Prostate gland (tissue), 2 donors: ENCODE measurements at regions not wholly inside any gene's neighbourhood (a gene's known extent, or its start where the extent isn't known, plus 50 kb on each side); places are given as distances from the start of the nearest gene placed in this dataset.

ENCODE experiments used
- DNase-seq: peaks from one replicate; pipeline ENCODE4 v3.0.0-alpha.2; 2019; ENCODE audit warnings: low spot score
- H3K27ac ChIP-seq, 2 donors: fragments of 200-600 bp; sonication (generic); 2 replicates each; pipeline ENCODE4 v1.5.1; 2017 to 2019
- H3K27me3 ChIP-seq: fragments of 200-600 bp; sonication (generic); replicated peaks from 2 replicates; pipeline ENCODE4 v1.5.1; 2019; ENCODE audit not compliant: insufficient read depth
- H3K36me3 ChIP-seq, 2 donors: fragments of 200-600 bp; sonication (generic); 1 replicate in 1 of 2; 2 replicates in 1 of 2; pipeline versions ENCODE4 v1.5.1 to v1.8.1; 2017 to 2019
- H3K4me1 ChIP-seq: fragments of 200-600 bp; sonication (generic); replicated peaks from 2 replicates; pipeline ENCODE4 v1.5.1; 2019
- H3K4me3 ChIP-seq, 2 donors: fragments of 200-600 bp; sonication (generic); 2 replicates each; pipeline ENCODE4 v1.5.1; 2017 to 2019
- H3K9me3 ChIP-seq: fragments of 200-600 bp; sonication (generic); 2 replicates; pipeline ENCODE4 v1.5.1; 2017
- POLR2A ChIP-seq: fragments of 450-650 bp; IDR thresholded peaks from one replicate; pipeline ENCODE4 v1.6.1; 2016; ENCODE audit warnings: antibody characterized with exemption, mild to moderate bottlenecking
- POLR2AphosphoS5 ChIP-seq: sonication (generic); formaldehyde crosslinking; IDR thresholded peaks from one replicate; pipeline ENCODE4 v1.6.1; 2017; ENCODE audit warnings: antibody characterized with exemption
- WGBS: methylation state at CpG from one replicate; pipeline ENCODE4 v1.1.5; 2018; 5-methylcytosine and 5-hydroxymethylcytosine counted together
- intact Hi-C: fragments of 100-400 bp; cut with DNase I; formaldehyde crosslinking; loops from one replicate; pipeline ENCODE4 v1.14.2; 2022
- TF ChIP-seq, protein P1 (sequence below), 4 experiments: fragments of 200-600 bp in 2 of 4; fragments of 450-650 bp in 2 of 4; sonication (generic) in 2 of 4; IDR thresholded peaks; 1 replicate in 3 of 4; 2 replicates in 1 of 4; pipeline ENCODE4 v1.5.1; 2016 to 2019; ENCODE audit warnings: antibody characterized with exemption in 4 of 4, mild to moderate bottlenecking in 2 of 4, moderate library complexity in 2 of 4

DNA sequence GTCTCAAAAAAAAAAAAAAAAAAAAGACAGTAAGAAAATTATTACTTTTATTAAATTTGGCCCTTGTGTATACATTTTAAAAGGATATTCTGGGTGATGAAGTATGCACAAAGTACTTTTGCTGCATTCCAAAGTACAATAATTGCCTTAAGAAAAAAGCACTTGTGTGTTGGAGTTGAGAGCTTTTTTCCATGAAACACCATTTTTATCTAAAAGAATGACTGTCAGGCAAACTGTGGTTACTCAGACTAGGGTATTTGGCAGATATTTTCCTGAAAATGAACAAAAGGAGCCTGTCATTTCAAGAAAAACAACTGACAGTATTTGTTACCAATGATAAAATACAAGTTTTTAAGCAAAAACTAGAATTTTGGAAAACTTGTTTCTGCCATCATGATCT is 84.3 kb upstream of the PTPN3 start:
- H3K4me3 ChIP-seq, result no peak overlapping the region

DNA sequence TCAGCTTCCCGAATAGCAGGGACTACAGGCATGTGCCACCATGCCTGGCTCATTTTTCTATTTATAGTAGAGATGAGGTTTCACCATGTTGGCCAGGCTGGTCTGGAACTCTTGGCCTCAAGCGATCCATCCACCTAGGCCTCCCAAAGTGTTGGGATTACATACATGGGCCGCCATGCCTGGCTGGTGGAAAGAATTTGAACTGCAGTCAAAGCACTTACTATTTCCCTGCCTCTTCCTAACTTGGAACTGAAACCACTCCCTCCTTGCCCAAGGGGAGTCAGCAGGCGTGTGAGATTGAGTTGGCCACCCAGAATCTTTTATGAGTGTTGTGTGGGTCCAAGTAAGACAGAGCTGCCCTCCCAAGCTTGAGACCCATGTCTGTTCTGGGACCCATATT is 86.1 kb upstream of the PTPN3 start:
- Histone ChIP-seq H3K9me3 (no peaks in the 10 kb centered on the region), H3K27ac (no peak overlapping the region), H3K4me1 (no peaks in the 10 kb centered on the region), H3K4me3 (no peak overlapping the region), H3K27me3 (no peaks in the 10 kb centered on the region), H3K36me3 (no peaks in the 10 kb centered on the region)
- DNase-seq, result no peak
- no peak for TF ChIP-seq POLR2AphosphoS5
- TF ChIP-seq, protein P1, sequence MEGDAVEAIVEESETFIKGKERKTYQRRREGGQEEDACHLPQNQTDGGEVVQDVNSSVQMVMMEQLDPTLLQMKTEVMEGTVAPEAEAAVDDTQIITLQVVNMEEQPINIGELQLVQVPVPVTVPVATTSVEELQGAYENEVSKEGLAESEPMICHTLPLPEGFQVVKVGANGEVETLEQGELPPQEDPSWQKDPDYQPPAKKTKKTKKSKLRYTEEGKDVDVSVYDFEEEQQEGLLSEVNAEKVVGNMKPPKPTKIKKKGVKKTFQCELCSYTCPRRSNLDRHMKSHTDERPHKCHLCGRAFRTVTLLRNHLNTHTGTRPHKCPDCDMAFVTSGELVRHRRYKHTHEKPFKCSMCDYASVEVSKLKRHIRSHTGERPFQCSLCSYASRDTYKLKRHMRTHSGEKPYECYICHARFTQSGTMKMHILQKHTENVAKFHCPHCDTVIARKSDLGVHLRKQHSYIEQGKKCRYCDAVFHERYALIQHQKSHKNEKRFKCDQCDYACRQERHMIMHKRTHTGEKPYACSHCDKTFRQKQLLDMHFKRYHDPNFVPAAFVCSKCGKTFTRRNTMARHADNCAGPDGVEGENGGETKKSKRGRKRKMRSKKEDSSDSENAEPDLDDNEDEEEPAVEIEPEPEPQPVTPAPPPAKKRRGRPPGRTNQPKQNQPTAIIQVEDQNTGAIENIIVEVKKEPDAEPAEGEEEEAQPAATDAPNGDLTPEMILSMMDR (IDR thresholded peaks at IDR 0.05), result no peak
- no peak for TF ChIP-seq POLR2A
- intact Hi-C loops, result no loop called here
- 91% methylated on average over 4 of the region's 4 CpGs for WGBS

More for the DNA sequence above, 84.3 kb upstream of the PTPN3 start:
- TF ChIP-seq, protein P1 (IDR thresholded peaks at IDR 0.05), result no peak
- Histone ChIP-seq H3K27me3 (no peaks in the 10 kb centered on the region), H3K36me3 (no peaks in the 10 kb centered on the region), H3K27ac (no peak overlapping the region), H3K9me3 (no peaks in the 10 kb centered on the region), H3K4me1 (no peaks in the 10 kb centered on the region)
- intact Hi-C loops, result no loop called here
- DNase-seq, result no peak

DNA sequence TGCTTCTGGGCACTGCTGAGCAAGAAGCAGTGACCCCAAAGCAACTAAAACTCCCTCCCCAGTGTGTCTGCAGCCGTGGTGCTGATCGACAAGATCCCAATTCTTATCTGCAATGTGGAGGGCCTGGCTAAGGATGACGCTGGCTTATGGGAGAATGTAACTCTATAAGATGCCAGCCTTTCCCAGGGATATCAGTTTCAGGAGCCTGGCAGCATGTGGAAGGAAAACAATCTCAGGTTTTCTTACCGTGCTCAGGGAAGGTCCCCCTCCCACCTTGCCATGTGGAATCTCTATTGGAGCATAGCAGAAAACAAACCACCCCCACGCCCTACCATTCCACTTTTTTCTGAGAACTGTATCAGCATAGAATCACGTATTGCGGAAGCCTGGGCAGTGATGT is 87.7 kb upstream of the PTPN3 start:
- H3K36me3 ChIP-seq, result no peaks in the 10 kb centered on the region
- intact Hi-C loops, result no loop called here
- DNase-seq, result no peak

DNA sequence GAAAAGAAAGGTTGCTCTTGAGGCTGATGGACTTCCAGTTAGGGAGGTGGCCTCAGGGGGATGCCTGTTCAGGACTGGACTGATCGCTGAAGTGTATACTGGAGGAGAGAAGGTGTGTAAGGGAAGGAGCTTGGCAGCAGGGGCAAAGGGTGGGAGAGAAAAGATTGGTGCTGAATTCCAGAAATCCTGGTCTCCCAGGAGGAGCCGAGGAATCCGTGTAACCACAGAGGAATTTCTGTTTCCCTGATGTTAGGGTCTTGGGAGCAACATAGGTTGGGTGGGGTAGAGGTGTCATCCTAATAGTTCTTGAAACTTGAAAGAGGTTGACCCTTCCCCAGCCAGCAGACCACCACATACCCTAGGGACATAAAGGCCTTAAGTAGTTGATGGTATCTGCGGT is 88.9 kb upstream of the PTPN3 start:
- H3K4me3 ChIP-seq, result no peak overlapping the region
- H3K27ac ChIP-seq, result no peak overlapping the region
- WGBS, result 97% methylated on average over 4 of the region's 4 CpGs
- TF ChIP-seq POLR2AphosphoS5 (no peak), POLR2A (no peak)
- TF ChIP-seq, protein P1 (IDR thresholded peaks at IDR 0.05), result no peak
- no peaks in the 10 kb centered on the region for H3K27me3 ChIP-seq
- H3K4me1 ChIP-seq, result no peaks in the 10 kb centered on the region
- no peak for DNase-seq
- intact Hi-C loops, result no loop called here
- no peaks in the 10 kb centered on the region for H3K36me3 ChIP-seq
- no peaks in the 10 kb centered on the region for H3K9me3 ChIP-seq

More for the DNA sequence above, 87.7 kb upstream of the PTPN3 start:
- Histone ChIP-seq H3K9me3 (no peaks in the 10 kb centered on the region), H3K4me1 (no peaks in the 10 kb centered on the region), H3K27me3 (no peaks in the 10 kb centered on the region), H3K4me3 (no peak overlapping the region), H3K27ac (no peak overlapping the region)
- no peak for TF ChIP-seq POLR2AphosphoS5
- TF ChIP-seq, protein P1 (IDR thresholded peaks at IDR 0.05), result no peak
- no peak for TF ChIP-seq POLR2A
- 69% methylated on average over 7 of the region's 7 CpGs for WGBS

DNA sequence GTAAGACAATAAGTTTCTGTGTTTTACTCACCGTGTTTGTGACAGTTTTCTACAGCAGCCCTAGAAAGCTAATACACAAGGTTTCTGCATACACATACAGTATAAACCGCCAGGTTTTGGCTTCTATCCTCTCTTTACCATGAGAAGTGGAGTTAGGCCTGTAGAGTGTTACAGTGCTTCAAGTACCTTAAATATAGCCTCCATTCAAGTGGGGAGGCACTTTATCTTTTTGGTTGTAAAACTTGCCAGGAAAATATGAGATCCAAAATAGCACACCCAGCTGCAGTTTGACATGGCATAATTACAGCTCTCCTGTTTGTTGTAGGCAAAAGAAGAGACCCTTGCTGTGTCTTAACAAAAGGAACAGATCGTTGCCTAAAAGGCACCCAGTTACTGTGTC is 90.3 kb upstream of the PTPN3 start:
- intact Hi-C loops, result no loop called here
- TF ChIP-seq POLR2A, result no peak
- TF ChIP-seq POLR2AphosphoS5, result no peak
- TF ChIP-seq, protein P1 (IDR thresholded peaks at IDR 0.05), result no peak
- Histone ChIP-seq H3K36me3 (no peaks in the 10 kb centered on the region), H3K27ac (no peak overlapping the region), H3K27me3 (no peaks in the 10 kb centered on the region), H3K4me1 (no peaks in the 10 kb centered on the region), H3K4me3 (no peak overlapping the region), H3K9me3 (no peaks in the 10 kb centered on the region)
- 85% methylated on average over 3 of the region's 3 CpGs for WGBS
- DNase-seq, result no peak
